Right ventricle myocardium superior (tissue), 1 donor: ENCODE measurements at regions not wholly inside any gene's neighbourhood (a gene's known extent, or its start where the extent isn't known, plus 50 kb on each side); places are given as distances from the start of the nearest gene placed in this dataset.

Experiments
- ATAC-seq: fragments of 200-7000 bp; cut with Tn5 transposase; one replicate; pipeline ENCODE4 v1.9.1; 2020; ENCODE audit warnings: mild to moderate bottlenecking; ENCODE audit not compliant: poor library complexity
- DNase-seq: peaks from one replicate; pipeline ENCODE4 v3.0.0-alpha.2; 2020
- intact Hi-C: fragments of 100-400 bp; cut with DNase I; formaldehyde crosslinking; loops from one replicate; pipeline ENCODE4 v1.11.2; 2022
- donor health status: DM: no; HTN: yes; CAD: no; lungs with severe emphysema.

- intact Hi-C loops = no loop called here
- DNase-seq (no peak), ATAC-seq (no peak)
Measured at GRCh38 chr16:55136356-55137150, 187.4 kb upstream of the IRX6 start.

GRCh38 chr16:55138298-55138697, 185.7 kb upstream of the IRX6 start:
- intact Hi-C loops = no loop called here
- no peak for ATAC-seq

GRCh38 chr16:55142405-55142804, 181.6 kb upstream of the IRX6 start:
- no peak for ATAC-seq
- intact Hi-C loops = no loop called here
- DNase-seq = no peak

More at GRCh38 chr16:55138298-55138697, 185.7 kb upstream of the IRX6 start:
- DNase-seq = no peak

GRCh38 chr16:55144651-55145050, 179.4 kb upstream of the IRX6 start:
- intact Hi-C loops = no loop called here
- DNase-seq = no peak
- ATAC-seq = no peak

GRCh38 chr16:55145771-55146603, 178.0 kb upstream of the IRX6 start:
- DNase-seq = no peak
- no peak for ATAC-seq
- intact Hi-C loops = no loop called here

- intact Hi-C loops = no loop called here
- DNase-seq (no peak), ATAC-seq (no peak)
Measured at GRCh38 chr16:55146966-55147365, 177.0 kb upstream of the IRX6 start.

GRCh38 chr16:55147396-55147795, 176.6 kb upstream of the IRX6 start:
- ATAC-seq = no peak
- intact Hi-C loops = no loop called here
- DNase-seq = no peak

- ATAC-seq (no peak), DNase-seq (no peak)
- intact Hi-C loops = no loop called here
Measured at GRCh38 chr16:55149622-55150021, 174.4 kb upstream of the IRX6 start.

GRCh38 chr16:55151561-55152305, 172.3 kb upstream of the IRX6 start:
- ATAC-seq = no peak
- no peak for DNase-seq
- intact Hi-C loops = no loop called here

GRCh38 chr16:55152875-55153390, 171.1 kb upstream of the IRX6 start:
- intact Hi-C loops = no loop called here
- no peak for DNase-seq
- ATAC-seq = no peak

- intact Hi-C loops = no loop called here
- no peak for ATAC-seq
Measured at GRCh38 chr16:55154262-55154661, 169.7 kb upstream of the IRX6 start.

GRCh38 chr16:55154956-55155355, 169.0 kb upstream of the IRX6 start:
- DNase-seq (no peak), ATAC-seq (no peak)
- intact Hi-C loops = no loop called here

More at GRCh38 chr16:55154262-55154661, 169.7 kb upstream of the IRX6 start:
- DNase-seq = no peak

- intact Hi-C loops = no loop called here
- DNase-seq (no peak), ATAC-seq (no peak)
Measured at GRCh38 chr16:55155815-55156214, 168.2 kb upstream of the IRX6 start.

GRCh38 chr16:55169780-55170179, 154.2 kb upstream of the IRX6 start:
- no peak for ATAC-seq
- no peak for DNase-seq
- intact Hi-C loops = no loop called here

- no peak for ATAC-seq
- intact Hi-C loops = no loop called here
- DNase-seq = no peak
Measured at GRCh38 chr16:55171241-55171640, 152.8 kb upstream of the IRX6 start.

- DNase-seq (no peak), ATAC-seq (no peak)
- intact Hi-C loops = no loop called here
Measured at GRCh38 chr16:55175389-55175788, 148.6 kb upstream of the IRX6 start.

- ATAC-seq (no peak), DNase-seq (no peak)
- intact Hi-C loops = no loop called here
Measured at GRCh38 chr16:55176901-55177300, 147.1 kb upstream of the IRX6 start.

- DNase-seq = no peak
- intact Hi-C loops = no loop called here
Measured at GRCh38 chr16:55179411-55179810, 144.6 kb upstream of the IRX6 start.

More at GRCh38 chr16:55179411-55179810, 144.6 kb upstream of the IRX6 start:
- ATAC-seq = no peak
